Neuron (in vitro differentiated cells): ENCODE measurements at regions not wholly inside any gene's neighbourhood (a gene's known extent, or its start where the extent isn't known, plus 50 kb on each side); places are given as distances from the start of the nearest gene placed in this dataset.

ENCODE experiments used
- H2AFZ ChIP-seq: one replicate; pipeline ENCODE4 v1.6.1; 2013; ENCODE audit warnings: low read depth, mild to moderate bottlenecking, inconsistent platforms, low read length, moderate library complexity
- H3K27me3 ChIP-seq: one replicate; pipeline ENCODE4 v1.6.1; 2013; ENCODE audit warnings: low read length; ENCODE audit not compliant: insufficient read depth
- H3K36me3 ChIP-seq: one replicate; pipeline ENCODE4 v1.6.1; 2013; ENCODE audit warnings: low read length; ENCODE audit not compliant: insufficient read depth
- H3K4me1 ChIP-seq: one replicate; pipeline ENCODE4 v1.6.1; 2013; ENCODE audit warnings: low read length; ENCODE audit not compliant: insufficient read depth
- H3K4me3 ChIP-seq: 2 replicates; pipeline ENCODE4 v1.5.1; 2013; ENCODE audit warnings: mild to moderate bottlenecking, low read length, moderate library complexity
- H3K9me3 ChIP-seq: one replicate; pipeline ENCODE4 v1.6.1; 2013; ENCODE audit warnings: low read length

GRCh38 chr4:28149762-28150161, 1289.1 kb downstream of the STIM2 start:
- Histone ChIP-seq H3K36me3 (no peaks in the 10 kb centered on the region), H3K27me3 (no peaks in the 10 kb centered on the region)

GRCh38 chr4:28151314-28151713, 1290.7 kb downstream of the STIM2 start:
- Histone ChIP-seq H2AFZ (no peak overlapping the region), H3K36me3 (no peaks in the 10 kb centered on the region), H3K4me3 (no peak overlapping the region), H3K4me1 (no peaks in the 10 kb centered on the region), H3K27me3 (no peaks in the 10 kb centered on the region), H3K9me3 (no peaks in the 10 kb centered on the region)

More at GRCh38 chr4:28149762-28150161, 1289.1 kb downstream of the STIM2 start:
- Histone ChIP-seq H3K4me3 (no peak overlapping the region), H2AFZ (no peak overlapping the region), H3K9me3 (no peaks in the 10 kb centered on the region), H3K4me1 (no peaks in the 10 kb centered on the region)

DNA sequence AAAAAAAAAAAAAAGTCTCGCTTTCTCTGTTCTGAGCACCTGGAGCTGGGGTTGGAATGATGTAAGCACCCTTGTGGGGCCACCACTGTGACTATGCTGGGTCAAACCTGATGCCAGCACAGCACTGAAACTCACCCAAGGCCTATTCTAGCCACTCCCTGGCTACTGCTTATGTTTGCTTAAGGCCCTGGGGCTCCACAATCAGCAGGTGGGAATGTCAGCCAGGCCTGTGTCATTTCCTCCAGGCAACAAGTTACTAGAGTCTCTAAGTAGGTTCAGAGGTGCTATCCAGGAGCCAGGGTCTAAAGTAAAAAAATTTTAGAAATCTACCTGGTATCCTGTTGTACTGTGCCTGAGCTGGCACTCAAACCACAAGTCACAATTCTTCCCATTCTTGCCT, 1306.8 kb downstream of the STIM2 start:
- Histone ChIP-seq H3K4me1 (no peaks in the 10 kb centered on the region), H3K36me3 (no peaks in the 10 kb centered on the region), H3K27me3 (no peaks in the 10 kb centered on the region), H2AFZ (no peak overlapping the region), H3K9me3 (no peaks in the 10 kb centered on the region), H3K4me3 (no peak overlapping the region)

GRCh38 chr4:28176942-28177341, 1316.3 kb downstream of the STIM2 start:
- Histone ChIP-seq H3K4me1 (no peaks in the 10 kb centered on the region), H2AFZ (no peak overlapping the region), H3K36me3 (no peaks in the 10 kb centered on the region), H3K4me3 (no peak overlapping the region), H3K27me3 (no peaks in the 10 kb centered on the region), H3K9me3 (no peaks in the 10 kb centered on the region)

- H2AFZ ChIP-seq = no peak overlapping the region
- H3K4me1 ChIP-seq = no peaks in the 10 kb centered on the region
- no peaks in the 10 kb centered on the region for H3K36me3 ChIP-seq
- H3K9me3 ChIP-seq = no peaks in the 10 kb centered on the region
- no peak overlapping the region for H3K4me3 ChIP-seq
- H3K27me3 ChIP-seq = no peaks in the 10 kb centered on the region
Measured at GRCh38 chr4:28177641-28178040, 1317.0 kb downstream of the STIM2 start.

- Histone ChIP-seq H3K36me3 (no peaks in the 10 kb centered on the region), H2AFZ (no peak overlapping the region), H3K4me1 (no peaks in the 10 kb centered on the region), H3K4me3 (no peak overlapping the region), H3K9me3 (no peaks in the 10 kb centered on the region), H3K27me3 (no peaks in the 10 kb centered on the region)
Measured at GRCh38 chr4:28179126-28179525, 1318.5 kb downstream of the STIM2 start.

DNA sequence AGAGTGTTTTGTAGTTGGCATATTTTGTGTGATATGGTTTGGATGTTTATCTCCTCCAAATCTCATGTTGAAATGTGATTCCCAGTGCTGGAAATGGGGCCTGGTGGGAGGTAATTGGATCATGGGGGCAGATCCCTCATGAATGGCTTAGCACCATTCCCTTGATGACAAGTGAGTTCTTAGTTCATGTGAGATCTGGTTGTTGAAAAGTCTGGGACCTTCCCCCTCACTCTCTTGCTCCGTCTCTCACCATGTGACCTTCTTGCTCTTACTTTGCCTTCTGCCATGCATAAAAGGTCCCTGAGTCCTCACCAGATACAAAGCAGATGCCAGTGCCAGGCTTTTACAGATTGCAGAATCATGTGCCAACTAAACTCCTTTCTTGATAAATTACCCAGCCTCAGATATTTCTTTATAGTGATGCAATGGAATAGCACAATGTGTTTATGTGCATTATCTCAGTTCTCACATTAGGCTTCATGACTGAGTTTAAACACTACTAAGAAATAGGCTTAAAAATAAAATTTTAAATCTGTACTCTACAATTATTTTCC, 1348.8 kb downstream of the STIM2 start:
- Histone ChIP-seq H3K4me3 (no peak overlapping the region), H3K27me3 (no peaks in the 10 kb centered on the region), H3K4me1 (no peaks in the 10 kb centered on the region), H3K36me3 (no peaks in the 10 kb centered on the region), H3K9me3 (no peaks in the 10 kb centered on the region), H2AFZ (no peak overlapping the region)

- Histone ChIP-seq H3K4me3 (no peak overlapping the region), H3K36me3 (no peaks in the 10 kb centered on the region), H3K27me3 (no peaks in the 10 kb centered on the region), H2AFZ (no peak overlapping the region), H3K9me3 (no peaks in the 10 kb centered on the region), H3K4me1 (no peaks in the 10 kb centered on the region)
Measured at GRCh38 chr4:28211676-28212470, 1351.2 kb downstream of the STIM2 start.

GRCh38 chr4:28221536-28221935, 1360.9 kb downstream of the STIM2 start:
- Histone ChIP-seq H3K4me1 (peaks cover 6% of the 10 kb centered on the region), H3K9me3 (no peaks in the 10 kb centered on the region), H2AFZ (no peak overlapping the region), H3K36me3 (no peaks in the 10 kb centered on the region), H3K4me3 (no peak overlapping the region), H3K27me3 (no peaks in the 10 kb centered on the region)

DNA sequence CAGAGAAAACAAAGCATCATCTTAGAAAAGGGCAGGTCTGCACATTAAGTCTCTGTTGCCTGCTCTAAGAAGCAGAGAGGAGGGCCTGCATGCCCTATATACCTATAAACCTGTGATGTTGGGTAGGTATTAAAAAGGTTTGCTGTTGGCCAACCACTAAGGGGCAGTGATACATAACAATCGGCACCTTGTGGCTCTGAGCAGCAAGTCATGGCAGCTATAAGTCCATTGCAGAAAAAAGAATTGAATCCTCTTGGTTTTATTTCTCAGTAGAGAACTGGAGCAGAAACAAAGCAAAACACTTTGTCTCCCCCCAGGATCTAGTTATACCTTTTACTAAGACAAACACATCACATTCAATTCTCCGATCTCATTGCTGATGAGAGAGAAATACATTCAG, 1364.4 kb downstream of the STIM2 start:
- H3K36me3 ChIP-seq = no peaks in the 10 kb centered on the region
- H3K4me1 ChIP-seq = peaks cover 13% of the 10 kb centered on the region
- H2AFZ ChIP-seq = no peak overlapping the region

GRCh38 chr4:28225689-28226353, 1365.2 kb downstream of the STIM2 start:
- Histone ChIP-seq H3K27me3 (no peaks in the 10 kb centered on the region), H2AFZ (no peak overlapping the region), H3K9me3 (no peaks in the 10 kb centered on the region), H3K4me3 (no peak overlapping the region), H3K4me1 (peaks cover 13% of the 10 kb centered on the region), H3K36me3 (no peaks in the 10 kb centered on the region)

More for the DNA sequence above, 1364.4 kb downstream of the STIM2 start:
- no peak overlapping the region for H3K4me3 ChIP-seq
- H3K9me3 ChIP-seq = no peaks in the 10 kb centered on the region
- H3K27me3 ChIP-seq = no peaks in the 10 kb centered on the region

DNA sequence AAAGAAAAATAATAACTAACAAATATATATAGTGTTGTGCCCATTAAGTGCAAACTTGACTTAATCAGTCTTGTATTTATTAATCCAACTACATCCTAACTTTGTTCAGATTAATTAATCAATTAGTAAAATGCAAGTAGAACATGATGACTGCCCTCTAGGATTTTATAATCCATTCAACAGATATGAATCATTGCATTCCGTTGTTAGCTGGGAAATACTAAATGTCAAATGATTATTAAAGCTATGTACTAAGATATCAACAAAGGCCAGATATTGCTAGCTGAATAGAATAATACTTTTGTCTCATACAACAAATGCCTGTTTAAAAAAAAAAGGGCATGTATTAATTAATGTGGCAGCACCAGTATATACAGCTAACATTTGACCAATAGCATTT, 1366.3 kb downstream of the STIM2 start:
- no peaks in the 10 kb centered on the region for H3K36me3 ChIP-seq
- H2AFZ ChIP-seq = no peak overlapping the region
- no peaks in the 10 kb centered on the region for H3K9me3 ChIP-seq
- no peaks in the 10 kb centered on the region for H3K27me3 ChIP-seq
- H3K4me1 ChIP-seq = peaks cover 13% of the 10 kb centered on the region
- H3K4me3 ChIP-seq = no peak overlapping the region

- Histone ChIP-seq H3K36me3 (no peaks in the 10 kb centered on the region), H3K9me3 (no peaks in the 10 kb centered on the region), H3K27me3 (no peaks in the 10 kb centered on the region), H3K4me3 (no peak overlapping the region), H2AFZ (no peak overlapping the region), H3K4me1 (peaks cover 13% of the 10 kb centered on the region)
Measured at GRCh38 chr4:28227764-28228163, 1367.1 kb downstream of the STIM2 start.
